Stimulated activated effector memory CD8-positive, alpha-beta T cell treated with anti-CD3 and anti-CD28 coated beads, Interleukin-12 subunit alpha, Interleukin-12 subunit beta, amount 100 ng/mL, for 72 hours (primary cell): ENCODE measurements at regions not wholly inside any gene's neighbourhood (a gene's known extent, or its start where the extent isn't known, plus 50 kb on each side); places are given as distances from the start of the nearest gene placed in this dataset.

Experiments
- ATAC-seq: fragments of 150-1000 bp; cut with Tn5 transposase; 2 replicates; pipeline ENCODE4 v1.10.0; 2021
- DNase-seq, 2 donors: peaks; one replicate each; pipeline ENCODE4 v3.0.0; 2021 to 2022; ENCODE audit warnings: low spot score in 2 of 2
- H3K27ac Mint-ChIP-seq: one replicate; pipeline ENCODE4 v1.8.0; 2022; ENCODE audit warnings: mild to moderate bottlenecking, mixed read lengths
- H3K36me3 Mint-ChIP-seq: one replicate; pipeline ENCODE4 v1.8.0; 2022; ENCODE audit warnings: mild to moderate bottlenecking, mixed read lengths
- H3K4me1 Mint-ChIP-seq: one replicate; pipeline ENCODE4 v1.8.0; 2022; ENCODE audit warnings: mixed read lengths
- H3K4me3 Mint-ChIP-seq: one replicate; pipeline ENCODE4 v1.8.0; 2022; ENCODE audit warnings: mild to moderate bottlenecking, mixed read lengths
- H3K9me3 Mint-ChIP-seq: one replicate; pipeline ENCODE4 v1.8.0; 2022; ENCODE audit warnings: mixed read lengths

DNA sequence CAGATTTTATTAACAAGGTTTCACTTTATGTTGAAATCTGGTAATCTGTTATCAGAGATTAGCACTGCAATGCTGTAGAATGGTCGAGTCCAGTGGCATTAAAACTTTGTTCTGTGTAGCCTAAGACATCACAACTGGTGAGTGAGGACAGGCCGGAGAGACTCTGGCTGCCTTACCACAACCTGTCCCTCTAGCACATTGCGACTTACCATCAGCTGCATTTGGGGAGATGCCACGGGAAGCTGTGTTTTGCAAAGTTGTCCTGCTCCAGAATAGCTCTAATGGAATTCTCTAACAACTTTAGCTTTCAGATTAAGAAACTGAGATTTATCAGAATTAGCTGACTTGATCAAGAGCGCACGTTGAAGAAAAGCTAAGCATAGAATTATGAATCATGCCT is 493.3 kb downstream of the MAFB start:
- H3K9me3 Mint-ChIP-seq = no peaks in the 10 kb centered on the region
- no peak overlapping the region for H3K4me3 Mint-ChIP-seq
- no peak for ATAC-seq
- DNase-seq = no peak
- no peaks in the 10 kb centered on the region for H3K4me1 Mint-ChIP-seq
- H3K27ac Mint-ChIP-seq = no peak overlapping the region
- H3K36me3 Mint-ChIP-seq = no peaks in the 10 kb centered on the region

DNA sequence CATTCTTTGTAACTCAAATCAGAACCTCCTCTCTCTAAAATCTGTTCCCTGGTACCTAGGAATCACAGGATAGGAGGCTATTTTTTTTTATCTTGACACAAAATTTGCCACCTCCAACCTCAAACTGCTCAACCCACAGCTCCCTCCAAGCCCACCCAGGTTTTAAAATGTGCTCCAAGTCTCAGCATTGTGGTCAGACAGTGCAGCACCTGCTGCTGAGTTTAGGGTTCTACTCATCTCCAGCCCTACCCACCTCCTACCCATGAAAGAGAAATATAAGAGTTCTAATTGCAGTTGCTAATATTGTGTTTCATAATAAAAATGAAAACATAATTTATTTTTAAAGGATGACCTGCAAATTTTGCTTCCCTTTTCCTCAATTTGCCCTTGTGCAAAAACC is 496.5 kb downstream of the MAFB start:
- no peaks in the 10 kb centered on the region for H3K9me3 Mint-ChIP-seq
- H3K4me3 Mint-ChIP-seq = no peak overlapping the region
- no peak overlapping the region for H3K27ac Mint-ChIP-seq
- no peaks in the 10 kb centered on the region for H3K4me1 Mint-ChIP-seq
- no peak for DNase-seq
- no peak for ATAC-seq
- no peaks in the 10 kb centered on the region for H3K36me3 Mint-ChIP-seq

DNA sequence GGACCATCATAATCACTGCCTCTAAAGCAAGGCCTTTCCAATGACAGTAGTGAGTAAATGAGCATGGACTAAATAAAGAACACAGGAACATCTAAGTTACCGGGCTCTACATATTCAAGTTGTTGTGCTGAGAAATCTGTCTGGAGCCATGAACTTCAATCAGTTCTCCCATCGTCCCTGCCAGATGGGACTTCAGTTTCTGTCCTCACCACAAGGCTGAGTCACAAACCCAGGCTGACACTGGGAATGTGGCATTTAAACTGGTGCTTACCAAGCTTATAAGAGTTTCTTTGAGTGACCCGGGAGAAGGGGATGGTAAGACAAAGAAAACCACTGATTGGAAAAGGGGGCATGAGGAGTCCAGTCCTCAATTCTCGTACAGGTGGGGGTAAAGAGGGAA is 497.0 kb downstream of the MAFB start:
- no peak for ATAC-seq
- no peak overlapping the region for H3K4me3 Mint-ChIP-seq
- H3K9me3 Mint-ChIP-seq = no peaks in the 10 kb centered on the region
- no peak overlapping the region for H3K27ac Mint-ChIP-seq
- H3K36me3 Mint-ChIP-seq = no peaks in the 10 kb centered on the region
- DNase-seq = no peak
- no peaks in the 10 kb centered on the region for H3K4me1 Mint-ChIP-seq

DNA sequence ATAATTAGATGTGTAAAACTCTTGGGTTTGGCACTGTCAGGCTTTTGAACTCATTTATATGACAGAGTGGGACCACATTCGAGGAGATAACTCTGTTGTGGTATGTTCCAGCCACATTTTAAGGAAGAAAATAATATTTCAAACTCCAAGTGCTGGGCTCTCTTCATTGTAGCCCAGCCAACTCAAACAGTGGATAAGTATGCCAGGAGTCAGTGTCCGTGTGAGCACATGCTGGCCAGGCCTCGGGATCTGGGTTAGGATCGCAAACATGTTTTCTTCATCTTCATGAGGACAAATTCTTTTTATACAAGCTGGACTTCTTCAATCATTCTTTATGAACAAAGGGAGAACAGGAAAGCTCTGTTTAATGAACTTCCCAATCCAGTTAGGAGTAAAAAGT is 497.5 kb downstream of the MAFB start:
- DNase-seq (no peak), ATAC-seq (no peak)
- no peak overlapping the region for H3K27ac Mint-ChIP-seq
- H3K9me3 Mint-ChIP-seq = no peaks in the 10 kb centered on the region
- H3K4me1 Mint-ChIP-seq = no peaks in the 10 kb centered on the region
- H3K4me3 Mint-ChIP-seq = no peak overlapping the region
- H3K36me3 Mint-ChIP-seq = no peaks in the 10 kb centered on the region

DNA sequence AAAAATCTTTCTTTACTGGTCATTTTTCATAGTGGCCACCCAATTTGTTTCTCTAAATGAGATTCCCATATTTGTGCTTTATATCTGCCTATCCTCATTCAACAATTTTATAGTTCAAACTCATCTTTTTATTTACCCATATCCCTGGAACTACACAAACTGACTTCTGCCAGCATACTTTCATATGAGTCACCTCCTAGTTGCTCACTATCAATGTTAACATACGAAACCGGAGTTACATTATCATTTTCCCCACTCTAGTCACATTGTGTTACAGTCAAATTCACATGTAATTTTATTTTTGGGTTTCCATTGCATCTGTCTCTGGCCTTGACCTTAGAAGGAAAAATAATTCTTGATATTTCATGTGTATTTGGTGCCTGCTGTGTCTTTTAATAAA is 499.4 kb downstream of the MAFB start:
- DNase-seq = no peak
- ATAC-seq = no peak
- Mint-ChIP-seq H3K9me3 (no peaks in the 10 kb centered on the region), H3K36me3 (no peaks in the 10 kb centered on the region), H3K4me3 (no peak overlapping the region), H3K4me1 (no peaks in the 10 kb centered on the region), H3K27ac (no peak overlapping the region)

DNA sequence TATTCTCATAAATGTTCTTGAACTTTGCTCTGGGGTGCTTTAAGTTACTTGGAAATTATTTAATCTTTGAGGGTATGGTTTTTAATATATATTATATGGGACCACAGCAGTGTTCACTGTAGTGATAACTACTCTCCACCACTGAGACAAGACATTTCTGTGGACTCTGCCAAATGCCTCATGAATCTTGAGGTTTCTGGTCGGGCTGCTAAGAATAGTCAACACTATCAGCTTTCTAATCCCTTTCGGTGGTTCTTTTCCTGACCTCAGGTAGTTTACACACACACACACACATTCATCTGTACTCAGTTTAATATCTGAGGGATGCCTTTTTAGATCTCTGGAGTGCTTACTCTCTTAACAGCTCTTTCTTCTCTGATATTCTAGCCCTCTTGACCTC is 500.7 kb downstream of the MAFB start:
- no peaks in the 10 kb centered on the region for H3K36me3 Mint-ChIP-seq
- H3K4me3 Mint-ChIP-seq = no peak overlapping the region
- no peaks in the 10 kb centered on the region for H3K9me3 Mint-ChIP-seq
- no peaks in the 10 kb centered on the region for H3K4me1 Mint-ChIP-seq
- no peak for DNase-seq
- no peak overlapping the region for H3K27ac Mint-ChIP-seq
- no peak for ATAC-seq

DNA sequence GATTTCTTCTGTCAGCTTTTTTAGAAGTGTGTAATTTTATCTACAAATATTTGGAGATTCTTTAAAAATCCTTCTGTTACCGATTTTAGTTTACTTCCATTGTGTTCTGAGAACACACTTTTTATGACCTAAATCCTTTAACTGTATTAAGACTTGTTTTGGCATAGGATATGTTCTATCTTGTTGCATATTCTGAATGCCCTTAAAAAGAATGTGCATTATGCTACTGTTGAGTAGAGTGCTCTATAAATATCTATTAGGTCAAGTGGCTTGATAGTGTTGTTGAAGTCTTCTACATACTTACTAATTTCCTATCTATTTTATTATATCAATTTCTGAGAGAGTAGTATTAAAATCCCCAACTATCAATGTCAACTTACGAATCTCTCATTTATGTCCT is 502.2 kb downstream of the MAFB start:
- Mint-ChIP-seq H3K4me3 (no peak overlapping the region), H3K9me3 (no peaks in the 10 kb centered on the region), H3K36me3 (no peaks in the 10 kb centered on the region), H3K27ac (no peak overlapping the region), H3K4me1 (no peaks in the 10 kb centered on the region)
- no peak for ATAC-seq
- DNase-seq = no peak

DNA sequence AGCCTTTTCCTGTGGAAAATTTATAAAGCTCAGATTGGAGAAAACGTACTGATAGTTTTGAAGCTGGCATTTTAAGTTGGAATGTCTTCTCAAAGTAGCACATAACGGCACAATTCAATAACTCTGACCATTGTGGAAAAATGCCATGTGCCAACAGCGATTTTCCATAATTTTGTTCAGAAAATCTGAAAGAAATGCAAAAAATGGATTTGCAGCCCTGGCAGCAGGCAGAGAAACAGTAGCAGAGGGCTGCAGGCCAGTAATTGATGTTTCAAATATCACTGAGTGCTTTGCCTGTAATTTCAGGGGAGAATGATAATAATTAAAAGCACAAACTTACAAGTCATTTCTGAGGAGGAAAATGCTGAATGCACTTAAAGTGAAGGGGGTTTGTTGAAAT is 507.4 kb downstream of the MAFB start:
- no peaks in the 10 kb centered on the region for H3K36me3 Mint-ChIP-seq

DNA sequence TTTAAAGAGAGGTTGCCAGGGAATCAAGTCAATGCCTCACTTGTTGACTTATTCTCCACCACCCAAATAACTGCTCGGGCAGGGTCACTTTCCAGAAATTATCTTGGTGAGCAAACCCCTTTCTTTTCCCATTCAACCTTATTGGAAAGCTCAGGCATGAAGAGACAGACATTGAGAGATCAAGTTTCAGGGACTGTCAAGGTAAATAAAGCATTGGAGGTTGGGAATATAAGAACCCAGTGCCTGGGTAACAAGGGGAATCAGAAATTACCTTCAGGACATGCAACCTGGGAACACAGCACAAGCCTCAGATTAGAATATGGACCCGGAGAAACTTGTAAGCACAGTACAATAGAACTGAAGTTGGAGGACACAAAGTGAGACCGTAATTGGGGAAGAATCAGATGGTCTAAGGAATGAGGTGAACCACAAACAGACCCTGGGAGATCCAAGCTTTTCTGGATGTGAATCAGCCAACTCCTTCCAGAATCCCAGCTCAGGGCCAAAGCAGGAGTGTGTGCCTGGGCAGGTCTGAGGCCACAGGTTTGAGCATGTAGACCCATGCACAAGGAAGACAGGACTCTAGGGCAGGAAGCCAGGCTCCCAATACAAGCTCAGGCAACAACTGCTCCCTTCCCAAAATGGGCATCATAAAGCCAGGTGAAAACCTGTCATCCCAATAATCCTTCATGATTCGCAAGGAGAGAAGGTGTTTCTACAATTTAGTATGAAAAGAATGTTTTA is 512.8 kb downstream of the MAFB start:
- Mint-ChIP-seq H3K4me3 (no peak overlapping the region), H3K4me1 (no peaks in the 10 kb centered on the region), H3K27ac (no peak overlapping the region), H3K9me3 (no peaks in the 10 kb centered on the region), H3K36me3 (no peaks in the 10 kb centered on the region)
- ATAC-seq = no peak
- no peak for DNase-seq

More for the DNA sequence above, 507.4 kb downstream of the MAFB start:
- Mint-ChIP-seq H3K27ac (no peak overlapping the region), H3K9me3 (no peaks in the 10 kb centered on the region), H3K4me3 (no peak overlapping the region), H3K4me1 (no peaks in the 10 kb centered on the region)
- DNase-seq (no peak), ATAC-seq (no peak)

DNA sequence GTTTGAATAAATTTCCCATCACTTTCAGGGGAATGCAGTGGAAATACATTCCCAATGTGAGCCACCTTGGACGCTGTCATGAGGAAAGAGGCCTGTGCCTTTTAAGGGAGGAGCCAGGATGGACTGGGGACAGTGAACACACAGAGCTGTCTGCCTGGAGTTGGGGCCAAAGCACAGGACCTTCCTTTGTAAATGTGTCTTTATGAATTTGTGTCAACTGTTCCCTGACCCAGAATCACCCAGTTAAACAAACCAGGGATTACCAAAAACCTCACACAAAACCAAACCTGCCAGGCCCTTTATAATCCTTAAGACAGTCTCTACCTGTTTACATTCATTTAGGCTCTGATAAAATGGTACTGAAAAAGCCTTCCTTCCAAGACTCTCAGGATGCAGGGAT is 513.7 kb downstream of the MAFB start:
- Mint-ChIP-seq H3K36me3 (no peaks in the 10 kb centered on the region), H3K9me3 (no peaks in the 10 kb centered on the region), H3K4me1 (no peaks in the 10 kb centered on the region), H3K27ac (no peak overlapping the region), H3K4me3 (no peak overlapping the region)
- ATAC-seq (no peak), DNase-seq (no peak)

DNA sequence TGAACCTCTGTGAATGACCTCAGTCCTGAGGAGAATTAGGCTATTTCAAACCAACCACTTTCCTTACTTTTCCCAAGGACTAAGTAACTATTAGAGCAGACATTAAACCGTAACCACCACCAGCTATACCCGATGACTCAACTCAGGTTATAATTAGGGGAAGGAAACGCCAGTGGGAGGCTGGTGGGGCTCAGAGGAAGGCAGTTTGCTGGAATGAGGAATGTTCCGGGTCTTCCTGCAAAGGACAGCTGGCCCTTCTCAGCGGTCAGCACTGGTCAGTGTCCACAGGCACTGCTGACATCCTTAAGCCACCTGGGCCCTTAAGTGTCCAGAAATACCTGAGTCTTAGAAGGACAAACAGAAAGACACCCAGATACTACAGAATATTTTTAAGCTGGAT is 515.2 kb downstream of the MAFB start:
- H3K27ac Mint-ChIP-seq = no peak overlapping the region
- ATAC-seq (no peak), DNase-seq (no peak)
- no peaks in the 10 kb centered on the region for H3K36me3 Mint-ChIP-seq
- H3K4me3 Mint-ChIP-seq = no peak overlapping the region
- H3K4me1 Mint-ChIP-seq = no peaks in the 10 kb centered on the region
- no peaks in the 10 kb centered on the region for H3K9me3 Mint-ChIP-seq

DNA sequence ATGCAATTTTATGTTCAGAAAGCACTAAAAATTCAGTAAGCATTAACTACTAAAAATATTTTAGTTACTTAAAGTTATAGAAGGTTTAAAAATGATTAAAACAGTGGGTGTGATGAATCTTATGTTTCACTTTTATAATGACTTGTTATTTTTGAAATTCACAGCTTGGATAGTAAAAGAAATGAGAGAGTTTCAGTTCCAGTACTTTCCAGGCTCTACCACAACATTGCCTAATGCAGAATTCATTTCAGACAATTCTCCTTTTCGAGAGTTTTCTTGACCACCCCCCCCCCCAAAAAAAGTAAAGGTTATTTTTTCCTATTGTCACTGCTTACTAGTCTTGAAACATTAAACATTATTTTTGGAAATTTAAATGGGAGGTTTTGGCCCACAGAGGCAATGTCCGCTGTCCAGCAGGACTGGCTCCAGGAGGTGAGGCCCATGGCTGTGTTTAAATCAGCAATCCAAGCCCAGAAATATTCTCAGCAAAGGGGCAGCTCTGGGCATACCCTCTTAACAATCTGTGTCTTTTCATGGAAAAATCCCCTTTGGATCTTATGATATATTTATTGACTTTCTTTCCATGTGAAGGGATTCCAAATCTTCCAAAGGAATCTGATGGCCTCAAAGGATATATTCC is 519.9 kb downstream of the MAFB start:
- H3K27ac Mint-ChIP-seq = no peak overlapping the region
- DNase-seq (no peak), ATAC-seq (no peak)
- no peaks in the 10 kb centered on the region for H3K36me3 Mint-ChIP-seq
- no peak overlapping the region for H3K4me3 Mint-ChIP-seq
- H3K4me1 Mint-ChIP-seq = no peaks in the 10 kb centered on the region
- H3K9me3 Mint-ChIP-seq = no peaks in the 10 kb centered on the region

DNA sequence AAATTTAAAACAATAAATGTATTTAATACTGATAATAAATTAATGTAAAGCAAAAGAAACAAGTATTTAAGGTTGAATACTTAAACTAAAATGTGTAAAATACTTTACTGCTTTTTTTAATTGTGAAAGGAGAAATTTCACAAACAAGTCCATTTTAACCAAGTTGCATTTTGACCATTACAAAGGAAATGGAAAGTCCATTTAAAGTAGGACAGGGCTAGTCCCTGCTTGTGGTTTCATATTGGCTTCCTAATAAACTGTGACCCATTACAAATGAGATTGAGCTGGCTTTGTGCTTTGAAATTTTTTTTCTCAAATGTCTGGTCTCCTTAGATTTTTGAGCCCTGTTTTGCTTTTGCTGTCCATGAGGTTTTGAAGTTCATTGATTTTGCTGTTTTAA is 527.6 kb downstream of the MAFB start:
- Mint-ChIP-seq H3K9me3 (no peaks in the 10 kb centered on the region), H3K36me3 (no peaks in the 10 kb centered on the region), H3K4me3 (no peak overlapping the region), H3K4me1 (no peaks in the 10 kb centered on the region), H3K27ac (no peak overlapping the region)
- ATAC-seq = no peak
- no peak for DNase-seq

DNA sequence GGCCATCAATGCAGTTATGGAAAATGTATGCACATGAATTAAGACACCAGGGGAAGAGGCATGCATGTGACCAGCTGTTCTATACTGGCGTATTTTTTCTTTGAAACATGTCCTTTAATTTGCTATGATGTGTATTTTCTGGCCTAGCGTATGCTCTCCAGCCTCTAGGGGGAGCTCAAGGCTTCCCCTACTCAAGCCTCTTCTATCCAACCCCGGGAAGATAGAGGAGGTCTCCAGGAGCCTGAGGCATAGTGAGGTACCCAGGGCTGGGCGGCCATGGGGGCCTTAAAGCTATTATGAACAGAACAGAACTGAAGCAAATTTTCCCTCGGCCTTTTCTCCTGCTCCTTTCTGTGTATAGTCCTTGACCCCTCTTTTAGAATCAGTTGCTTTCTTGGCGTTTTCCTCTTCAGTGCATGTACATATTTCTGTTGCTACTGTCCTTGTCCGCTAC is 528.9 kb downstream of the MAFB start:
- no peaks in the 10 kb centered on the region for H3K4me1 Mint-ChIP-seq
- ATAC-seq (peak; percentile 49), DNase-seq (peak in 1 of 2 donors; percentile 48)
- H3K4me3 Mint-ChIP-seq = no peak overlapping the region
- H3K9me3 Mint-ChIP-seq = no peaks in the 10 kb centered on the region
- no peaks in the 10 kb centered on the region for H3K36me3 Mint-ChIP-seq
- no peak overlapping the region for H3K27ac Mint-ChIP-seq

DNA sequence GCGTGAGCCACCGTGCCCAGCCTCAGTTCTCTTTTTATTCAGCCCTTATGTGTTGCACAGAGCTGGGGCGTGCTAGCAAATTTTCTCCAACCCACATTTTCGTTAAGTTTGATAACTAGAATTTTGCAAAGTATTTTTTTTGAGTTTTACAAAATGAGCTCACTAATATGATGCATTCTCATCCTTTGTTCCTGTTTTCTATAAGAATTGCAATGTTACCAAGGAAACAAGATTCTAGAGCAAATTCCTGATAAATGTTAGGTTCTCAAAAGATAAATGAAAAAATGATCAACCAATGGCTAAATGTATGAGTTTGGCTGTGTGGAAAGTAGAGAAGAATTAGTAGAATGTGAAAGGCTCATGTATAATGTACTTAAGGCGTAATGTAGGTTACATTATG is 529.8 kb downstream of the MAFB start:
- Mint-ChIP-seq H3K4me3 (no peak overlapping the region), H3K36me3 (no peaks in the 10 kb centered on the region), H3K27ac (no peak overlapping the region), H3K4me1 (no peaks in the 10 kb centered on the region), H3K9me3 (no peaks in the 10 kb centered on the region)
- DNase-seq (no peak), ATAC-seq (no peak)

DNA sequence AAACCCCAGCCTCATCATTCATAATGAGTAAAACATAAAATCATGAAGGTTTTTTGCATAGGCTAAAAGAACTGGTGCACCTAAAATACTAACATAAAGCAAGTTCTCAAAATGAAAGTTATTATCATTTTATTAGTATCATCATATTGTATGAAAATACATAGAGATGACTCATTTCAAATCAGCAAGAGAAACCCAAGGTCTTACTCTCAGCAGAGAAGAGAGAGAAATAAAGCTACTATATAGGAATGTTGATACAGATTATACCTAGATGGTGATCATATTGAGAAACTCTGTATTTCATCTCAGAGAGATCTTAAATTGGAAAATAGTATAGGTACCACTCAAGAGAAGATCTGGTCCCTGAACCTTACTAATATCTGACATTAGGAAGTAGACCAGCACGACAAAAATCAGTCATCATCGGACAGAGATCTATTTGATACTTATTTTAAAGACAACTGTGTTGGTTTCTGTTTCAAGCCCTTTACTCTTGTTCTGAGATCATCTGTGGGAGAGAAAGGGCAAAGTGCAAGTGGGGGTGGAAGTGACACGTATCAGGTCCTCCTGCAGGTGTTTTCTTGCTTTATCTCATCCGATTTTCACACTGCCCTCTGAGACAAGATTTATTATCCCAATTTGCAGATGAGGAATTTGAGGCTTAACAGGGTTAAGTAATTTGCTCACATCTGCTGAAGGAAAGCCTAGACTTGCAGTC is 532.3 kb downstream of the MAFB start:
- H3K9me3 Mint-ChIP-seq = no peaks in the 10 kb centered on the region
- ATAC-seq (peak; percentile 61), DNase-seq (no peak)
- H3K4me3 Mint-ChIP-seq = no peak overlapping the region
- no peak overlapping the region for H3K27ac Mint-ChIP-seq
- no peaks in the 10 kb centered on the region for H3K36me3 Mint-ChIP-seq
- H3K4me1 Mint-ChIP-seq = no peaks in the 10 kb centered on the region
